ENCODE measurements at regions not wholly inside any gene's neighbourhood (a gene's known extent, or its start where the extent isn't known, plus 50 kb on each side); places are given as distances from the start of the nearest gene placed in this dataset.

GRCh38 chr1:229888157-229888556, 178.9 kb upstream of the GALNT2 start:
- Histone ChIP-seq H3K27ac (replicated peaks) (no peak overlapping the region), H3K27me3 (ENCODE audit: insufficient read depth, poor library complexity, severe bottlenecking) (no peaks in the 10 kb centered on the region), H3K4me3 (replicated peaks; ENCODE audit: insufficient read depth, low read length) (no peak overlapping the region)
- DNase-seq (ENCODE audit: low read depth in 1 of 2, low spot score in 1 of 2), result no peak
- TF ChIP-seq SPI1 (IDR thresholded peaks at IDR 0.05; ENCODE audit: borderline replicate concordance, low read depth) (no peak), POLR2AphosphoS5 (IDR thresholded peaks at IDR 0.05; ENCODE audit: low read depth) (no peak), CTCF (IDR thresholded peaks at IDR 0.05; ENCODE audit: insufficient read depth, low read length) (no peak), GABPA (IDR thresholded peaks at IDR 0.05; ENCODE audit: low read depth) (no peak)
- TF ChIP-seq, protein P1, sequence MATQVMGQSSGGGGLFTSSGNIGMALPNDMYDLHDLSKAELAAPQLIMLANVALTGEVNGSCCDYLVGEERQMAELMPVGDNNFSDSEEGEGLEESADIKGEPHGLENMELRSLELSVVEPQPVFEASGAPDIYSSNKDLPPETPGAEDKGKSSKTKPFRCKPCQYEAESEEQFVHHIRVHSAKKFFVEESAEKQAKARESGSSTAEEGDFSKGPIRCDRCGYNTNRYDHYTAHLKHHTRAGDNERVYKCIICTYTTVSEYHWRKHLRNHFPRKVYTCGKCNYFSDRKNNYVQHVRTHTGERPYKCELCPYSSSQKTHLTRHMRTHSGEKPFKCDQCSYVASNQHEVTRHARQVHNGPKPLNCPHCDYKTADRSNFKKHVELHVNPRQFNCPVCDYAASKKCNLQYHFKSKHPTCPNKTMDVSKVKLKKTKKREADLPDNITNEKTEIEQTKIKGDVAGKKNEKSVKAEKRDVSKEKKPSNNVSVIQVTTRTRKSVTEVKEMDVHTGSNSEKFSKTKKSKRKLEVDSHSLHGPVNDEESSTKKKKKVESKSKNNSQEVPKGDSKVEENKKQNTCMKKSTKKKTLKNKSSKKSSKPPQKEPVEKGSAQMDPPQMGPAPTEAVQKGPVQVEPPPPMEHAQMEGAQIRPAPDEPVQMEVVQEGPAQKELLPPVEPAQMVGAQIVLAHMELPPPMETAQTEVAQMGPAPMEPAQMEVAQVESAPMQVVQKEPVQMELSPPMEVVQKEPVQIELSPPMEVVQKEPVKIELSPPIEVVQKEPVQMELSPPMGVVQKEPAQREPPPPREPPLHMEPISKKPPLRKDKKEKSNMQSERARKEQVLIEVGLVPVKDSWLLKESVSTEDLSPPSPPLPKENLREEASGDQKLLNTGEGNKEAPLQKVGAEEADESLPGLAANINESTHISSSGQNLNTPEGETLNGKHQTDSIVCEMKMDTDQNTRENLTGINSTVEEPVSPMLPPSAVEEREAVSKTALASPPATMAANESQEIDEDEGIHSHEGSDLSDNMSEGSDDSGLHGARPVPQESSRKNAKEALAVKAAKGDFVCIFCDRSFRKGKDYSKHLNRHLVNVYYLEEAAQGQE (IDR thresholded peaks at IDR 0.05; ENCODE audit: insufficient replicate concordance, low read depth), result no peak

DNA sequence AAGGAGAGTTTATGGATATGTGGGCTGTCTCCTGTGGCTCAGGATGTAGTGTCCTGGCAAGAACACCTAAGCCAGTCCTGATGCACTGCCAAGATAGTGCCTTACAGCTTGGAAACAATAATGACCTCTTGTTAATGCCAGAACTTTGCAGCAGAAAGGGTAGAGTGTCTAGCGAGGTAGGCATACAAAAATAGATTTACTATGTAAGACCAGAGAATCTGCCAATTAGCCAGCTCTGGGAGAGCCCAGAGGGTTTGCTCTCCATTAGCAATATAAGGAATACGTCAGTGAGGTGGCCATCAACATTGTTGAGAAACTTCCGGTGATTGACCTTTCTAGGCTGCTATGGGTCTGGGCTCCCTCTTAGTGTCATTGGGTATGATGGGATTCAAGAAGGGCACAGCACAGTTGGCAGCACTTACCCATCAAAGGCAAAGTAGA, 178.5 kb upstream of the GALNT2 start:
- Histone ChIP-seq H3K4me3 (replicated peaks; ENCODE audit: insufficient read depth, low read length) (no peak overlapping the region), H3K27me3 (ENCODE audit: insufficient read depth, poor library complexity, severe bottlenecking) (no peaks in the 10 kb centered on the region), H3K27ac (replicated peaks) (no peak overlapping the region)
- no peak for DNase-seq (ENCODE audit: low read depth in 1 of 2, low spot score in 1 of 2)
- TF ChIP-seq POLR2AphosphoS5 (IDR thresholded peaks at IDR 0.05; ENCODE audit: low read depth) (no peak), GABPA (IDR thresholded peaks at IDR 0.05; ENCODE audit: low read depth) (no peak), CTCF (IDR thresholded peaks at IDR 0.05; ENCODE audit: insufficient read depth, low read length) (no peak), SPI1 (IDR thresholded peaks at IDR 0.05; ENCODE audit: borderline replicate concordance, low read depth) (no peak)
- TF ChIP-seq, protein P1 (IDR thresholded peaks at IDR 0.05; ENCODE audit: insufficient replicate concordance, low read depth), result no peak

DNA sequence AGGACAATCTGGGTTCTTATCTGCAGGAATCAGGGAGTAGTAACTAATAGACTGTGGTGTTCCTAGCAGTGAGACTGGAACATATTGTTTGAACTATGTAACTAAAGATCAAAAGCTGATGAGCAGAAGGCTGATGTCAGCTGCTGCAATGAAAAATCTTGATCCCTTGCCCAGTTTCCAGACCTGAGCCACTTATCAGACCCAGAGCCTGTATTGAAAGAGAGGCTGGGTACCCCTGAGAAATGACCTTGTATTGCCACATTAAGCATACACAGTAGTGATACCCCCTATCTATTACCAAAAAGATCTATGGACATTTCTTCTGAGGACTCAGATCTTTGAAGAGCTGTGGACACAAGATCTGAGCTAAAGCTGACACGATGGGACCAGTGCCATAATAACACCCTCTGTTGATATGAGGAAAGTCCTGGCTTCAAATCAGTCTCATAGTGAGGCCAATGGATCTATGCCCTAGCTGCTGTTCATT, 178.0 kb upstream of the GALNT2 start:
- DNase-seq (ENCODE audit: low read depth in 1 of 2, low spot score in 1 of 2), result no peak

More for the DNA sequence above, 178.0 kb upstream of the GALNT2 start:
- no peaks in the 10 kb centered on the region for H3K27me3 ChIP-seq (ENCODE audit: insufficient read depth, poor library complexity, severe bottlenecking)
- H3K27ac ChIP-seq (replicated peaks), result no peak overlapping the region
- H3K4me3 ChIP-seq (replicated peaks; ENCODE audit: insufficient read depth, low read length), result no peak overlapping the region
- TF ChIP-seq POLR2AphosphoS5 (IDR thresholded peaks at IDR 0.05; ENCODE audit: low read depth) (no peak), GABPA (IDR thresholded peaks at IDR 0.05; ENCODE audit: low read depth) (no peak), SPI1 (IDR thresholded peaks at IDR 0.05; ENCODE audit: borderline replicate concordance, low read depth) (no peak), CTCF (IDR thresholded peaks at IDR 0.05; ENCODE audit: insufficient read depth, low read length) (no peak)
- TF ChIP-seq, protein P1 (IDR thresholded peaks at IDR 0.05; ENCODE audit: insufficient replicate concordance, low read depth), result no peak

All from HL-60 (cell line).